ENCODE measurements at regions not wholly inside any gene's neighbourhood (a gene's known extent, or its start where the extent isn't known, plus 50 kb on each side); places are given as distances from the start of the nearest gene placed in this dataset.

- POLR2A ChIA-PET, result no interaction called here
- DNase-seq (ENCODE audit: low read depth, low spot score), result no peak
Observed at GRCh38 chr4:116023049-116023448, 909.6 kb upstream of the NDST4 start.

GRCh38 chr4:116020141-116020722, 906.8 kb upstream of the NDST4 start:
- POLR2A ChIA-PET, result no interaction called here
- DNase-seq (ENCODE audit: low read depth, low spot score), result no peak
- CTCF ChIA-PET, result no interaction called here

More at GRCh38 chr4:116023049-116023448, 909.6 kb upstream of the NDST4 start:
- CTCF ChIA-PET, result no interaction called here
- Histone ChIP-seq H3K9me3 (ENCODE audit: control insufficient read depth, insufficient read depth, low read length) (peaks cover 11% of the 10 kb centered on the region; the same call in 1 of the 2 replicates), H3K27me3 (ENCODE audit: control insufficient read depth, insufficient read depth, low read length) (no peaks in the 10 kb centered on the region), H3K27ac (ENCODE audit: low read depth, low read length) (no peak overlapping the region), H3K4me3 (ENCODE audit: low read depth, low read length) (no peak overlapping the region)
- no peak for TF ChIP-seq CTCF (IDR thresholded peaks at IDR 0.05; ENCODE audit: low read depth, low read length)

GRCh38 chr4:116018831-116019230, 905.4 kb upstream of the NDST4 start:
- peaks cover 45% of the 10 kb centered on the region for H3K9me3 ChIP-seq (ENCODE audit: control insufficient read depth, insufficient read depth, low read length)
- no peak for DNase-seq (ENCODE audit: low read depth, low spot score)
- TF ChIP-seq CTCF (IDR thresholded peaks at IDR 0.05; ENCODE audit: low read depth, low read length), result no peak
- H3K4me3 ChIP-seq (ENCODE audit: low read depth, low read length), result no peak overlapping the region
- H3K27me3 ChIP-seq (ENCODE audit: control insufficient read depth, insufficient read depth, low read length), result no peaks in the 10 kb centered on the region
- CTCF ChIA-PET, result no interaction called here
- H3K27ac ChIP-seq (ENCODE audit: low read depth, low read length), result no peak overlapping the region
- POLR2A ChIA-PET, result no interaction called here

More at GRCh38 chr4:116020141-116020722, 906.8 kb upstream of the NDST4 start:
- Histone ChIP-seq H3K27ac (ENCODE audit: low read depth, low read length) (no peak overlapping the region), H3K27me3 (ENCODE audit: control insufficient read depth, insufficient read depth, low read length) (no peaks in the 10 kb centered on the region), H3K9me3 (ENCODE audit: control insufficient read depth, insufficient read depth, low read length) (peaks cover 38% of the 10 kb centered on the region), H3K4me3 (ENCODE audit: low read depth, low read length) (no peak overlapping the region)
- TF ChIP-seq CTCF (IDR thresholded peaks at IDR 0.05; ENCODE audit: low read depth, low read length), result no peak

- no peak for TF ChIP-seq CTCF (IDR thresholded peaks at IDR 0.05; ENCODE audit: low read depth, low read length)
- no peak for DNase-seq (ENCODE audit: low read depth, low spot score)
- POLR2A ChIA-PET, result no interaction called here
Observed at GRCh38 chr4:116016201-116016600, 902.8 kb upstream of the NDST4 start.

GRCh38 chr4:116015549-116015948, 902.1 kb upstream of the NDST4 start:
- TF ChIP-seq CTCF (IDR thresholded peaks at IDR 0.05; ENCODE audit: low read depth, low read length), result no peak
- Histone ChIP-seq H3K4me3 (ENCODE audit: low read depth, low read length) (no peak overlapping the region), H3K27me3 (ENCODE audit: control insufficient read depth, insufficient read depth, low read length) (no peaks in the 10 kb centered on the region), H3K27ac (ENCODE audit: low read depth, low read length) (no peak overlapping the region), H3K9me3 (ENCODE audit: control insufficient read depth, insufficient read depth, low read length) (peaks cover 45% of the 10 kb centered on the region)
- CTCF ChIA-PET, result no interaction called here
- no peak for DNase-seq (ENCODE audit: low read depth, low spot score)
- POLR2A ChIA-PET, result no interaction called here

More at GRCh38 chr4:116016201-116016600, 902.8 kb upstream of the NDST4 start:
- CTCF ChIA-PET, result no interaction called here
- Histone ChIP-seq H3K9me3 (ENCODE audit: control insufficient read depth, insufficient read depth, low read length) (peaks cover 45% of the 10 kb centered on the region), H3K4me3 (ENCODE audit: low read depth, low read length) (no peak overlapping the region), H3K27ac (ENCODE audit: low read depth, low read length) (no peak overlapping the region), H3K27me3 (ENCODE audit: control insufficient read depth, insufficient read depth, low read length) (no peaks in the 10 kb centered on the region)

All from AG04450 (cell line).